B cell (primary cell): ENCODE measurements at regions not wholly inside any gene's neighbourhood (a gene's known extent, or its start where the extent isn't known, plus 50 kb on each side); places are given as distances from the start of the nearest gene placed in this dataset.

Source experiments
- ATAC-seq: fragments of 200-7000 bp; cut with Tn5 transposase; one replicate; pipeline ENCODE4 v1.10.0; 2021; ENCODE audit warnings: low read depth, mild to moderate bottlenecking, moderate number of reproducible peaks, moderate library complexity
- CTCF ChIA-PET: fragments of 350-600 bp; sonication (Branson Sonifier 250); formaldehyde crosslinking; loops from one replicate; lab custom pipeline; 2021; ENCODE audit warnings: antibody characterized with exemption, inconsistent platforms; lab: Charles Lee
- POLR2A ChIA-PET: fragments of 350-600 bp; sonication (Branson Sonifier 250); formaldehyde crosslinking; loops from one replicate; lab custom pipeline; 2021; ENCODE audit warnings: antibody characterized with exemption; lab: Charles Lee
- DNase-seq: peaks from one replicate; pipeline ENCODE4 v3.0.0; 2013
- H2AFZ ChIP-seq: 2 replicates; pipeline ENCODE4 v1.6.1; 2012; ENCODE audit warnings: mild to moderate bottlenecking, low read depth, low read length; ENCODE audit not compliant: insufficient read depth, poor library complexity, severe bottlenecking
- H3K27ac ChIP-seq, 2 donors: 1 replicate in 1 of 2; 2 replicates in 1 of 2; pipeline ENCODE4 v1.5.1; 2012 to 2013; ENCODE audit warnings: low read length in 2 of 2, mild to moderate bottlenecking in 2 of 2, moderate library complexity in 1 of 2
- H3K27me3 ChIP-seq, 4 experiments: fragments of 200-600 bp in 1 of 4; sonication (generic) in 1 of 4; replicated peaks in 1 of 4; 1 replicate in 2 of 4; 2 replicates in 2 of 4; pipeline versions ENCODE4 v1.6.1 to v1.7.0; 2013 to 2016; ENCODE audit warnings: low read length in 3 of 4, mild to moderate bottlenecking in 2 of 4, mixed read lengths in 1 of 4, moderate library complexity in 1 of 4; ENCODE audit not compliant: insufficient read depth in 4 of 4, control insufficient read depth in 3 of 4; ENCODE audit errors: control extremely low read depth in 1 of 4
- H3K36me3 ChIP-seq, 2 experiments: replicated peaks in 1 of 2; 1 replicate in 1 of 2; 2 replicates in 1 of 2; pipeline versions ENCODE4 v1.6.1 to v1.7.1; 2013; ENCODE audit warnings: low read length in 1 of 2; ENCODE audit not compliant: insufficient read depth in 2 of 2, control insufficient read depth in 1 of 2; ENCODE audit errors: control extremely low read depth in 1 of 2, extremely low read depth in 1 of 2
- H3K4me1 ChIP-seq, 2 donors: fragments of 200-600 bp in 1 of 2; sonication (generic) in 1 of 2; 1 replicate in 1 of 2; 2 replicates in 1 of 2; pipeline versions ENCODE4 v1.5.1 to v1.6.1; 2013 to 2017; ENCODE audit warnings: low read length in 2 of 2; ENCODE audit not compliant: control insufficient read depth in 2 of 2, insufficient read depth in 2 of 2
- H3K4me2 ChIP-seq: replicated peaks from 2 replicates; pipeline ENCODE3; 2012; ENCODE audit warnings: mild to moderate bottlenecking, low read depth, low read length; ENCODE audit not compliant: poor library complexity, severe bottlenecking
- H3K4me3 ChIP-seq, 5 experiments: fragments of 200-600 bp in 1 of 5; sonication (generic) in 1 of 5; 1 replicate in 3 of 5; 2 replicates in 2 of 5; pipeline versions ENCODE4 v1.5.1 to v1.7.0; 2011 to 2016; ENCODE audit warnings: low read length in 4 of 5, mild to moderate bottlenecking in 4 of 5, low read depth in 2 of 5, control low read depth in 1 of 5, moderate library complexity in 1 of 5; ENCODE audit not compliant: insufficient read depth in 1 of 5; ENCODE audit errors: control extremely low read depth in 1 of 5, extremely low read depth in 1 of 5
- H3K79me2 ChIP-seq: fragments of 200-600 bp; sonication (generic); one replicate; pipeline ENCODE4 v1.6.0; 2016; ENCODE audit warnings: low read length; ENCODE audit not compliant: control insufficient read depth, insufficient read depth
- H3K9ac ChIP-seq: fragments of 200-600 bp; sonication (generic); 2 replicates; pipeline ENCODE4 v1.6.1; 2017; ENCODE audit warnings: mild to moderate bottlenecking, low read length, moderate library complexity
- H3K9me3 ChIP-seq, 3 donors: one replicate each; pipeline versions ENCODE4 v1.6.1 to v1.7.1; 2013; ENCODE audit warnings: low read length in 2 of 3; ENCODE audit not compliant: control insufficient read depth in 2 of 3, insufficient read depth in 1 of 3; ENCODE audit errors: control extremely low read depth in 1 of 3
- H4K20me1 ChIP-seq: 2 replicates; pipeline ENCODE4 v1.6.0; 2012; ENCODE audit warnings: mild to moderate bottlenecking, low read length; ENCODE audit not compliant: insufficient read depth, control insufficient read depth, poor library complexity, severe bottlenecking
- H3K27ac Mint-ChIP-seq: one replicate; pipeline ENCODE4 v1.8.0; 2021; ENCODE audit warnings: mixed read lengths
- H3K27me3 Mint-ChIP-seq: one replicate; pipeline ENCODE4 v1.8.0; 2021; ENCODE audit warnings: mixed read lengths
- H3K4me1 Mint-ChIP-seq: one replicate; pipeline ENCODE4 v1.8.0; 2021; ENCODE audit warnings: mixed read lengths
- H3K4me3 Mint-ChIP-seq: one replicate; pipeline ENCODE4 v1.8.0; 2021; ENCODE audit warnings: mixed read lengths
- H3K9me3 Mint-ChIP-seq: one replicate; pipeline ENCODE4 v1.8.0; 2022; ENCODE audit warnings: mixed read lengths; ENCODE audit not compliant: insufficient read depth
- CTCF ChIP-seq: fragments of 200-600 bp; IDR thresholded peaks from one replicate; pipeline ENCODE4 v1.8.0; 2022; ENCODE audit warnings: antibody characterized with exemption, mild to moderate bottlenecking
- EZH2 ChIP-seq: IDR thresholded peaks from 2 replicates; pipeline ENCODE4 v1.6.1; 2012; ENCODE audit warnings: borderline replicate concordance, low read depth, mild to moderate bottlenecking, moderate library complexity, low read length; ENCODE audit not compliant: insufficient read depth, poor library complexity, severe bottlenecking
- WGBS: methylation state at CpG from one replicate; pipeline ENCODE4 v1.1.5; 2013; ENCODE audit warnings: missing lambda C conversion rate; ENCODE audit not compliant: insufficient coverage; 5-methylcytosine and 5-hydroxymethylcytosine counted together
- intact Hi-C: fragments of 100-400 bp; cut with micrococcal nuclease; formaldehyde crosslinking; loops from one replicate; pipeline ENCODE4 v1.10.0; 2022

- no peaks in the 10 kb centered on the region for H3K9me3 ChIP-seq
- DNase-seq (no peak), ATAC-seq (no peak)
- intact Hi-C loops, result no loop called here
- Mint-ChIP-seq H3K9me3 (no peaks in the 10 kb centered on the region), H3K4me3 (no peak overlapping the region), H3K27ac (no peak overlapping the region), H3K4me1 (no peaks in the 10 kb centered on the region), H3K27me3 (no peaks in the 10 kb centered on the region)
- H3K4me1 ChIP-seq, result peaks cover 0 to under 1% of the 10 kb centered on the region in 2 donors
- H3K79me2 ChIP-seq, result no peaks in the 10 kb centered on the region
- H4K20me1 ChIP-seq, result no peaks in the 10 kb centered on the region
- no peak overlapping the region for H3K4me3 ChIP-seq
- no peak overlapping the region for H3K27ac ChIP-seq
- H3K27me3 ChIP-seq, result no peaks in the 10 kb centered on the region
- TF ChIP-seq EZH2 (no peak), CTCF (no peak)
- no peak overlapping the region for H3K4me2 ChIP-seq
- ChIA-PET POLR2A (no interaction called here), CTCF (interaction anchor here (1.1 kb wide), 1 partner anchor 341 kb away, joined by 3 read pairs; no protein-coding TSS in a partner anchor)
- H3K9ac ChIP-seq, result no peak overlapping the region
- no peak overlapping the region for H2AFZ ChIP-seq
- no peaks in the 10 kb centered on the region for H3K36me3 ChIP-seq
Measured at GRCh38 chr5:125298258-125298657, 551.8 kb upstream of the ZNF608 start.

GRCh38 chr5:125298746-125299379 lies 552.4 kb upstream of the ZNF608 start:
- Histone ChIP-seq H3K79me2 (no peaks in the 10 kb centered on the region), H4K20me1 (no peaks in the 10 kb centered on the region), H3K9ac (no peak overlapping the region), H3K27ac (no peak overlapping the region), H3K4me2 (no peak overlapping the region), H3K4me3 (no peak overlapping the region), H3K36me3 (no peaks in the 10 kb centered on the region), H2AFZ (no peak overlapping the region), H3K27me3 (no peaks in the 10 kb centered on the region), H3K9me3 (no peaks in the 10 kb centered on the region), H3K4me1 (no peaks in the 10 kb centered on the region)
- no peak overlapping the region for H3K4me3 Mint-ChIP-seq
- H3K27ac Mint-ChIP-seq, result no peak overlapping the region
- ChIA-PET POLR2A (no interaction called here), CTCF (interaction anchor here (0.6 to 1.1 kb wide), 2 partner anchors 341 to 550 kb away, joined by 3 to 4 read pairs; no protein-coding TSS in a partner anchor)
- H3K4me1 Mint-ChIP-seq, result no peaks in the 10 kb centered on the region
- intact Hi-C loops, result no loop called here
- no peaks in the 10 kb centered on the region for H3K27me3 Mint-ChIP-seq
- H3K9me3 Mint-ChIP-seq, result no peaks in the 10 kb centered on the region
- no peak for DNase-seq
- ATAC-seq, result no peak
- TF ChIP-seq CTCF (no peak), EZH2 (no peak)
- WGBS, result 100% methylated on average over 1 of the region's 1 CpG
